ENCODE measurements at regions not wholly inside any gene's neighbourhood (a gene's known extent, or its start where the extent isn't known, plus 50 kb on each side); places are given as distances from the start of the nearest gene placed in this dataset.

- Mint-ChIP-seq H3K27me3 (ENCODE audit: unreplicated experiment) (no peaks in the 10 kb centered on the region), H3K4me3 (ENCODE audit: unreplicated experiment) (no peak overlapping the region), H3K36me3 (ENCODE audit: low read depth, unreplicated experiment) (no peaks in the 10 kb centered on the region), H3K4me1 (ENCODE audit: unreplicated experiment) (no peaks in the 10 kb centered on the region), H3K27ac (ENCODE audit: unreplicated experiment) (no peak overlapping the region), H3K9me3 (ENCODE audit: unreplicated experiment) (no peaks in the 10 kb centered on the region)
- no peak for TF ChIP-seq CTCF (IDR thresholded peaks at IDR 0.05; ENCODE audit: unreplicated experiment)
- DNase-seq (ENCODE audit: low spot score), result no peak
Observed at GRCh38 chr14:98835825-98836100, 436.2 kb downstream of the BCL11B start.

GRCh38 chr14:98840091-98840490, 431.9 kb downstream of the BCL11B start:
- H3K4me3 Mint-ChIP-seq (ENCODE audit: unreplicated experiment), result no peak overlapping the region
- no peak overlapping the region for H3K27ac Mint-ChIP-seq (ENCODE audit: unreplicated experiment)
- no peaks in the 10 kb centered on the region for H3K9me3 Mint-ChIP-seq (ENCODE audit: unreplicated experiment)
- no peaks in the 10 kb centered on the region for H3K4me1 Mint-ChIP-seq (ENCODE audit: unreplicated experiment)
- H3K27me3 Mint-ChIP-seq (ENCODE audit: unreplicated experiment), result peaks cover 2% of the 10 kb centered on the region
- DNase-seq (ENCODE audit: low spot score), result no peak
- no peaks in the 10 kb centered on the region for H3K36me3 Mint-ChIP-seq (ENCODE audit: low read depth, unreplicated experiment)
- TF ChIP-seq CTCF (IDR thresholded peaks at IDR 0.05; ENCODE audit: unreplicated experiment), result no peak

- no peaks in the 10 kb centered on the region for H3K4me1 Mint-ChIP-seq (ENCODE audit: unreplicated experiment)
- H3K9me3 Mint-ChIP-seq (ENCODE audit: unreplicated experiment), result no peaks in the 10 kb centered on the region
Observed at GRCh38 chr14:98840511-98840910, 431.5 kb downstream of the BCL11B start.

GRCh38 chr14:98844456-98844855, 427.5 kb downstream of the BCL11B start:
- DNase-seq (ENCODE audit: low spot score), result no peak
- TF ChIP-seq CTCF (IDR thresholded peaks at IDR 0.05; ENCODE audit: unreplicated experiment), result no peak
- H3K9me3 Mint-ChIP-seq (ENCODE audit: unreplicated experiment), result no peaks in the 10 kb centered on the region
- H3K27me3 Mint-ChIP-seq (ENCODE audit: unreplicated experiment), result peaks cover 3% of the 10 kb centered on the region
- H3K36me3 Mint-ChIP-seq (ENCODE audit: low read depth, unreplicated experiment), result no peaks in the 10 kb centered on the region
- no peaks in the 10 kb centered on the region for H3K4me1 Mint-ChIP-seq (ENCODE audit: unreplicated experiment)
- H3K27ac Mint-ChIP-seq (ENCODE audit: unreplicated experiment), result no peak overlapping the region
- H3K4me3 Mint-ChIP-seq (ENCODE audit: unreplicated experiment), result no peak overlapping the region

More at GRCh38 chr14:98840511-98840910, 431.5 kb downstream of the BCL11B start:
- Mint-ChIP-seq H3K27ac (ENCODE audit: unreplicated experiment) (no peak overlapping the region), H3K4me3 (ENCODE audit: unreplicated experiment) (no peak overlapping the region), H3K36me3 (ENCODE audit: low read depth, unreplicated experiment) (no peaks in the 10 kb centered on the region), H3K27me3 (ENCODE audit: unreplicated experiment) (peaks cover 2% of the 10 kb centered on the region)
- no peak for TF ChIP-seq CTCF (IDR thresholded peaks at IDR 0.05; ENCODE audit: unreplicated experiment)
- DNase-seq (ENCODE audit: low spot score), result no peak

GRCh38 chr14:98847521-98848468, 424.2 kb downstream of the BCL11B start:
- Mint-ChIP-seq H3K9me3 (ENCODE audit: unreplicated experiment) (no peaks in the 10 kb centered on the region), H3K4me3 (ENCODE audit: unreplicated experiment) (no peak overlapping the region), H3K4me1 (ENCODE audit: unreplicated experiment) (no peaks in the 10 kb centered on the region), H3K27me3 (ENCODE audit: unreplicated experiment) (peaks cover 3% of the 10 kb centered on the region), H3K27ac (ENCODE audit: unreplicated experiment) (no peak overlapping the region), H3K36me3 (ENCODE audit: low read depth, unreplicated experiment) (no peaks in the 10 kb centered on the region)
- no peak for TF ChIP-seq CTCF (IDR thresholded peaks at IDR 0.05; ENCODE audit: unreplicated experiment)
- DNase-seq (ENCODE audit: low spot score), result no peak
